K562 (cell line): ENCODE measurements at regions not wholly inside any gene's neighbourhood (a gene's known extent, or its start where the extent isn't known, plus 50 kb on each side); places are given as distances from the start of the nearest gene placed in this dataset.

Experiments used
- ATAC-seq: fragments of 200-7000 bp; cut with Tn5 transposase; 3 replicates; pipeline ENCODE4 v1.9.1; 2020; ENCODE audit warnings: moderate library complexity
- BruUV-seq: library from RNA; stranded (reverse); fragments of 400-500 nt; replicated peaks from 2 replicates; lab custom pipeline; 2021; lab: Mats Ljungman, UMichigan
- CTCF ChIA-PET: fragments of 300-600 bp; formaldehyde crosslinking; extraction: SDS; loops from one replicate; lab custom pipeline; 2021; ENCODE audit warnings: low intra/inter-chr PET ratio; lab: Yijun Ruan, JAX
- POLR2A ChIA-PET: fragments of 300-600, 350-650 bp; sonication (Branson Sonifier 250); formaldehyde crosslinking; extraction: SDS; loops from one replicate; lab custom pipeline; 2021; ENCODE audit warnings: antibody characterized with exemption, inconsistent platforms; lab: Yijun Ruan, JAX
- DNase-seq, 4 experiments: peaks; one replicate each; pipeline versions ENCODE4 v3.0.0 to v3.0.0-alpha.2; 2011 to 2018; ENCODE audit warnings: low spot score in 3 of 4, mixed read lengths in 3 of 4; ENCODE audit errors: extremely low read depth in 1 of 4
- FAIRE-seq: peaks from 2 replicates; lab custom pipeline; 2011; peaks lifted over from hg19 to GRCh38; lab: Jason Lieb, UNC
- H2AFZ ChIP-seq: 2 replicates; pipeline ENCODE4 v1.6.0; 2011; ENCODE audit warnings: low read depth, low read length, control low read depth, inconsistent platforms
- H3K27ac ChIP-seq: fragments of 200-600 bp; 3 replicates; pipeline ENCODE4 v1.8.0; 2011; ENCODE audit warnings: low read depth, mild to moderate bottlenecking, control low read depth, inconsistent platforms, low read length, moderate library complexity, mixed read lengths; ENCODE audit errors: extremely low read depth
- H3K27me3 ChIP-seq, 2 experiments: fragments of 300-600 bp in 1 of 2; 2 replicates in 1 of 2; 3 replicates in 1 of 2; pipeline versions ENCODE4 v1.6.0 to v1.8.0; 2011; ENCODE audit warnings: inconsistent platforms in 2 of 2, low read length in 2 of 2, mild to moderate bottlenecking in 1 of 2, mixed read lengths in 1 of 2, moderate library complexity in 1 of 2; ENCODE audit not compliant: control insufficient read depth in 2 of 2, insufficient read depth in 2 of 2
- H3K36me3 ChIP-seq: fragments of 300-600 bp; 3 replicates; pipeline ENCODE4 v1.8.0; 2011; ENCODE audit warnings: mild to moderate bottlenecking, low read length, inconsistent platforms; ENCODE audit not compliant: control insufficient read depth, insufficient read depth
- H3K4me1 ChIP-seq, 2 experiments: fragments of 200-600 bp in 1 of 2; replicated peaks in 1 of 2; 2 replicates in 1 of 2; 3 replicates in 1 of 2; pipeline versions ENCODE4 v1.5.1 to v1.8.0; 2011; ENCODE audit warnings: inconsistent platforms in 2 of 2, low read length in 2 of 2, mild to moderate bottlenecking in 1 of 2, mixed read lengths in 1 of 2, moderate library complexity in 1 of 2; ENCODE audit not compliant: control insufficient read depth in 2 of 2, insufficient read depth in 2 of 2
- H3K4me2 ChIP-seq: 2 replicates; pipeline ENCODE4 v1.6.1; 2011; ENCODE audit warnings: low read length, control low read depth, inconsistent platforms, mixed read lengths; ENCODE audit not compliant: insufficient read depth
- H3K4me3 ChIP-seq: fragments of 200-600 bp; sonication (generic), shearing (Covaris generic); 2 replicates; pipeline ENCODE4 v1.5.1; 2016; ENCODE audit warnings: control low read depth, inconsistent platforms
- H3K79me2 ChIP-seq: fragments of 200-600 bp; 3 replicates; pipeline ENCODE4 v1.8.0; 2011; ENCODE audit warnings: low read length, inconsistent platforms; ENCODE audit not compliant: control insufficient read depth, insufficient read depth
- H3K9ac ChIP-seq, 2 experiments: 2 replicates each; pipeline versions ENCODE4 v1.6.0 to v1.6.1; 2011; ENCODE audit warnings: low read depth in 2 of 2, low read length in 2 of 2, control low read depth in 1 of 2, inconsistent platforms in 1 of 2, mild to moderate bottlenecking in 1 of 2, mixed read lengths in 1 of 2; ENCODE audit not compliant: insufficient read depth in 1 of 2
- H3K9me1 ChIP-seq: one replicate; pipeline ENCODE4 v1.6.0; 2011; ENCODE audit warnings: inconsistent platforms, mild to moderate bottlenecking, low read length, moderate library complexity; ENCODE audit not compliant: control insufficient read depth, insufficient read depth
- H3K9me3 ChIP-seq: replicated peaks from 2 replicates; pipeline ENCODE4 v1.5.1; 2011; ENCODE audit warnings: low read depth, low read length, inconsistent platforms; ENCODE audit not compliant: control insufficient read depth, insufficient read depth
- H4K20me1 ChIP-seq: replicated peaks from 2 replicates; pipeline ENCODE4 v1.6.1; 2011; ENCODE audit warnings: low read length, inconsistent platforms, mixed read lengths; ENCODE audit not compliant: control insufficient read depth, insufficient read depth
- HIVEP1 ChIP-seq: fragments of 250-450 bp; sonication (Bioruptor Pico); IDR thresholded peaks from 2 replicates; pipeline ENCODE4 v1.4.0; 2020; ENCODE audit warnings: mild to moderate bottlenecking
- NFE2 ChIP-seq: IDR thresholded peaks from 2 replicates; pipeline ENCODE4 v1.6.1; 2014; ENCODE audit warnings: antibody characterized with exemption, low read depth
- POU5F1 ChIP-seq: fragments of 150-350 bp; IDR thresholded peaks from 2 replicates; pipeline ENCODE4 v1.6.1; 2014; ENCODE audit warnings: borderline replicate concordance, low read length, low read depth, mild to moderate bottlenecking; ENCODE audit not compliant: partially characterized antibody
- ZC3H4 ChIP-seq: sonication (generic); formaldehyde crosslinking; IDR thresholded peaks from 2 replicates; pipeline ENCODE4 v1.9.0; 2021; ENCODE audit warnings: missing genetic modification reagents, borderline replicate concordance
- ZNF717 ChIP-seq: fragments of 250-450 bp; sonication (Bioruptor Pico); IDR thresholded peaks from 2 replicates; pipeline ENCODE4 v1.5.0; 2021
- WGBS: fragments of 100-300 bp; shearing (Covaris generic); methylation state at CpG from one replicate; pipeline ENCODE4 v1.1.6; 2016; ENCODE audit warnings: low coverage, mixed read lengths; ENCODE audit not compliant: insufficient coverage; ENCODE audit errors: missing lambda C conversion rate; 5-methylcytosine and 5-hydroxymethylcytosine counted together
- in situ Hi-C: fragments of 300-500 bp; cut with MboI; formaldehyde crosslinking; loops from 4 replicates; pipeline ENCODE4 v1.15.0; 2018; ENCODE audit warnings: inconsistent platforms, mixed read lengths
- intact Hi-C: fragments of 100-400 bp; cut with micrococcal nuclease; formaldehyde crosslinking; loops from 2 replicates; pipeline ENCODE4 v1.14.2; 2022
- TF ChIP-seq, protein P1 (sequence below): fragments of 450-650 bp; IDR thresholded peaks from 2 replicates; pipeline ENCODE4 v1.6.1; 2016; ENCODE audit warnings: antibody characterized with exemption

DNA sequence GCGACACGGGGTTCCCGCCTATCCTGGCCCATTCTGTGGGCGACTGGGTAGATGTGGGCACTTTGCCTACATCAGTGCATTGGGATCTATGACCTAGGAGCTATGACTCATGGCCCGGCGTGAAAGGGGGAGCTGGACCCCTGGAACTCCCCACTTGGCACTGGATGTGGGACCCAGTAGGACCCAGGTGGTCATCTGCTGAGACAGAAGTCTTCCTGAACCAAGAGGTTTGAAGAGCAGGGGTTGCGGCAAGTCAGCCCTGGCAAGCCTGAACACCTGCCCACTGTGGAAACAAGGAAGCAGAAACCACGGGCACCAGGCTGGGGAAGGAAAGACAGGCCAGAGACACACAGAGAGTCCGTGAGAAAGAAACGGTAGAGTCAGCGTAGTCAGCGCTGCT lies 656.7 kb downstream of the AJAP1 start:
- in situ Hi-C loops (no loop called here), intact Hi-C loops (no loop called here)
- no TSS peak for BruUV-seq
- ATAC-seq (no peak), DNase-seq (no peak)
- H3K79me2 ChIP-seq = no peaks in the 10 kb centered on the region
- no peak overlapping the region for H2AFZ ChIP-seq
- H3K9me1 ChIP-seq = no peaks in the 10 kb centered on the region
- H3K4me2 ChIP-seq = no peak overlapping the region
- H3K4me3 ChIP-seq = no peak overlapping the region
- no peaks in the 10 kb centered on the region for H3K36me3 ChIP-seq
- no peaks in the 10 kb centered on the region for H4K20me1 ChIP-seq
- H3K9me3 ChIP-seq = no peaks in the 10 kb centered on the region
- H3K9ac ChIP-seq = no peak overlapping the region
- no peak overlapping the region for H3K27ac ChIP-seq
- no peaks in the 10 kb centered on the region for H3K4me1 ChIP-seq
- CTCF ChIA-PET = no interaction called here
- POLR2A ChIA-PET = no interaction called here
- H3K27me3 ChIP-seq = peaks cover 0 to 27% of the 10 kb centered on the region in 2 experiments; a peak in 1 of 5 replicates
- TF ChIP-seq ZC3H4 (CRISPR knock-in tag) (no peak), ZNF717 (CRISPR knock-in tag) (no peak), HIVEP1 (CRISPR knock-in tag) (no peak), POU5F1 (no peak), NFE2 (no peak)
- TF ChIP-seq, protein P1, sequence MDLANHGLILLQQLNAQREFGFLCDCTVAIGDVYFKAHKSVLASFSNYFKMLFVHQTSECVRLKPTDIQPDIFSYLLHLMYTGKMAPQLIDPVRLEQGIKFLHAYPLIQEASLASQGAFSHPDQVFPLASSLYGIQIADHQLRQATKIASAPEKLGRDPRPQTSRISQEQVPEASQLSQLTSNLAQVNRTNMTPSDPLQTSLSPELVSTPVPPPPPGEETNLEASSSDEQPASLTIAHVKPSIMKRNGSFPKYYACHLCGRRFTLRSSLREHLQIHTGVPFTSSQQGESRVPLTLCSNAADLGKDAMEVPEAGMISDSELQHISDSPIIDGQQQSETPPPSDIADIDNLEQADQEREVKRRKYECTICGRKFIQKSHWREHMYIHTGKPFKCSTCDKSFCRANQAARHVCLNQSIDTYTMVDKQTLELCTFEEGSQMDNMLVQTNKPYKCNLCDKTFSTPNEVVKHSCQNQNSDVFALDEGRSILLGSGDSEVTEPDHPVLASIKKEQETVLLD = no peak
- TF ChIP-seq, all 486 proteins: peak for 0
- WGBS = 2% methylated on average over 11 of the region's 12 CpGs
- FAIRE-seq = no peak
